ENCODE measurements at regions not wholly inside any gene's neighbourhood (a gene's known extent, or its start where the extent isn't known, plus 50 kb on each side); places are given as distances from the start of the nearest gene placed in this dataset.

GRCh38 chr18:28904789-28905364 lies 727.9 kb upstream of the CDH2 start:
- no peak overlapping the region for H3K4me2 ChIP-seq (ENCODE audit: insufficient read depth, insufficient read length, low read length)
- H3K27me3 ChIP-seq (ENCODE audit: insufficient read depth, low read length) = no peaks in the 10 kb centered on the region
- no peak overlapping the region for H3K14ac ChIP-seq (ENCODE audit: insufficient read depth, low read length)
- no peaks in the 10 kb centered on the region; a peak in 1 of 5 replicates for H3K9me3 Mint-ChIP-seq
- H4K20me1 ChIP-seq (ENCODE audit: control insufficient read depth, insufficient read depth, insufficient read length) = no peaks in the 10 kb centered on the region
- H3K79me2 ChIP-seq (ENCODE audit: insufficient read depth, low read length) = no peaks in the 10 kb centered on the region
- no peak overlapping the region for H4K5ac ChIP-seq (ENCODE audit: insufficient read length, low read depth, low read length)
- no peak overlapping the region for H2BK12ac ChIP-seq (ENCODE audit: insufficient read length, low read depth, low read length)
- no peaks in the 10 kb centered on the region for H3K27me3 Mint-ChIP-seq (ENCODE audit: low read depth)
- WGBS (ENCODE audit: extremely low coverage, insufficient read length, low lambda C conversion rate) = no CpG with 5 or more reads among the region's 1 CpG
- H3K27ac ChIP-seq (ENCODE audit: insufficient read length, low read depth, low read length) = no peak overlapping the region
- H2BK15ac ChIP-seq (ENCODE audit: low read depth, low read length) = no peak overlapping the region
- no peak overlapping the region for H2BK5ac ChIP-seq (ENCODE audit: insufficient read length, low read length)
- H4K91ac ChIP-seq (ENCODE audit: insufficient read length, low read depth, low read length) = no peak overlapping the region
- peak overlapping the region; percentile 89 for H2AK5ac ChIP-seq (ENCODE audit: insufficient read length, low read length)
- H3K36me3 Mint-ChIP-seq (ENCODE audit: insufficient read depth in 1 of 3, low read depth in 3 of 3) = no peaks in the 10 kb centered on the region; a peak in 2 of 7 replicates
- no peak overlapping the region for H2BK20ac ChIP-seq (ENCODE audit: low read depth, low read length, poor library complexity, severe bottlenecking)
- H3K23me2 ChIP-seq (ENCODE audit: insufficient read length, low read depth, low read length, poor library complexity, severe bottlenecking) = no peaks in the 10 kb centered on the region
- no peak overlapping the region for H3T11ph ChIP-seq (ENCODE audit: low read length)
- H2BK120ac ChIP-seq (ENCODE audit: low read depth, low read length, poor library complexity, severe bottlenecking) = no peak overlapping the region
- no peak overlapping the region for H3K4me3 Mint-ChIP-seq
- H3K27ac Mint-ChIP-seq = no peak overlapping the region
- DNase-seq = no peak
- no peak for TF ChIP-seq CTCF (conservative IDR thresholded peaks at IDR 0.05)
- H4K8ac ChIP-seq (replicated peaks; ENCODE audit: insufficient read length, low read depth, low read length) = no peak overlapping the region
- H3K79me1 ChIP-seq (ENCODE audit: insufficient read depth, low read depth, low read length, poor library complexity, severe bottlenecking) = no peaks in the 10 kb centered on the region
- no peaks in the 10 kb centered on the region for H3K9me3 ChIP-seq (ENCODE audit: control insufficient read depth, low read depth, low read length)
- H3K56ac ChIP-seq (ENCODE audit: insufficient read length, low read depth, low read length) = no peak overlapping the region
- no peak overlapping the region for H2AFZ ChIP-seq (ENCODE audit: low read length)
- H3K4ac ChIP-seq (ENCODE audit: low read depth, low read length) = no peak overlapping the region
- H3K4me1 ChIP-seq (ENCODE audit: insufficient read depth, low read length) = no peaks in the 10 kb centered on the region; the same call in 1 of the 2 replicates
- H3K18ac ChIP-seq (ENCODE audit: insufficient read length, low read depth, low read length) = no peak overlapping the region
- no peak overlapping the region for H3K9ac ChIP-seq (ENCODE audit: extremely low read depth, insufficient read length, low read length)
- peaks cover 7 to 12% of the 10 kb centered on the region in 2 experiments for H3K4me1 Mint-ChIP-seq
- H3K23ac ChIP-seq (ENCODE audit: insufficient read length, low read depth, low read length) = no peak overlapping the region
